Natural killer cell treated with Interleukin-12 subunit alpha and Interleukin-12 subunit beta and Interleukin-15 and Interleukin-18, amount 100 ng/mL, for 72 hours (primary cell): ENCODE measurements at regions not wholly inside any gene's neighbourhood (a gene's known extent, or its start where the extent isn't known, plus 50 kb on each side); places are given as distances from the start of the nearest gene placed in this dataset.

Experiments used
- ATAC-seq, 2 donors: fragments of 150-1000 bp; cut with Tn5 transposase in 1 of 2; sonication (Bioruptor Pico), chemical (Tn5 transposase) in 1 of 2; 2 replicates each; pipeline ENCODE4 v1.10.0; 2021
- DNase-seq: peaks from one replicate; pipeline ENCODE4 v3.0.0; 2022; ENCODE audit warnings: low spot score
- H3K27ac Mint-ChIP-seq, 2 donors: 1 replicate in 1 of 2; 2 replicates in 1 of 2; pipeline ENCODE4 v1.8.0; 2022; ENCODE audit warnings: mixed read lengths in 2 of 2, mild to moderate bottlenecking in 1 of 2, moderate library complexity in 1 of 2
- H3K27me3 Mint-ChIP-seq, 2 donors: 1 replicate in 1 of 2; 2 replicates in 1 of 2; pipeline ENCODE4 v1.8.0; 2022; ENCODE audit warnings: mixed read lengths in 2 of 2
- H3K36me3 Mint-ChIP-seq: one replicate; pipeline ENCODE4 v1.8.0; 2022; ENCODE audit warnings: mixed read lengths
- H3K4me1 Mint-ChIP-seq, 2 donors: 1 replicate in 1 of 2; 2 replicates in 1 of 2; pipeline ENCODE4 v1.8.0; 2022; ENCODE audit warnings: low read depth in 2 of 2, mixed read lengths in 2 of 2, mild to moderate bottlenecking in 1 of 2
- H3K4me3 Mint-ChIP-seq: one replicate; pipeline ENCODE4 v1.8.0; 2022; ENCODE audit warnings: mixed read lengths
- H3K9me3 Mint-ChIP-seq: 2 replicates; pipeline ENCODE4 v1.8.0; 2022; ENCODE audit warnings: mixed read lengths

DNA sequence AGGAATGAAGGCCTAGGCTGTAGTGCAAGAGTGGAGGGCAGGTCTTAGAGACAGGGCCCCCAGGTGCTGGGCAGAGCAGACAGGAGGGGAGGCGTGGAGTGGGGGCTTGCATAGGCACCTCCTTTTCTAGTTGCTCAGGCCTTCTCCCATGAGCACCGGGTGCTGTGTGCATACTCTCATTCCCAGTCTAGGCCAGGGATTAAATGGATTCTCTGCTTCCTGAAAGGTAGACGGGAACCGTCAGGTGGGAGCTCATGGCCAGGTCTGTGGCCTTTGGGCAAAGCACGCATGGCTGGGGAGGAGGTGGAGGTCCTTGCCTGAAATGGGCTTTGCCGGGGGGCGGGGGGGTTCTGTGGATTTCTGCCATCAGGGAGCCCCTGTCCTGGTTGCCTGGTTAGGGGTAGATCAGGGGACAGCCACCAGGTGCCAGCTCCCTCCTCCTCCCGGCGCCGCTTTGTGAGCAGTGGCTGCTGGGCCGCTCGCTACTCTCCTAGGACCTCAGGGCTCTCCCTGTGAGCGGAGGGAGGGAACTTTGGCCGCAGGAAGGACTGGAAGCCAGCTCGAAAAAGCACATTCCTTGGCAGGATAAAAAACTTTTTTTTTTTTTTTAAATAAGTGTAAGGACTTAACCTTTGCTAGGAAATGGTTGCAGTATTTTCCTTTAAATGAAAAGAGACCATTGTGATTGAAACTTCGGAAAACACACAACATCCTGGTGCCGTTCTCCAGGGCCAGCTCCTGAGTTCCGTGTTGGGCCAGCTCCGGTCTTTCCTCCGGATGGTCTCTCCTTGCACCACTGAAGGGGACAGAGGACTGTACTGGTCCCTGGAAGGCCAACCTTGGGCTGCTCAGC, 82.8 kb upstream of the HAAO start:
- H3K36me3 Mint-ChIP-seq = no peaks in the 10 kb centered on the region
- H3K9me3 Mint-ChIP-seq = no peaks in the 10 kb centered on the region
- H3K27ac Mint-ChIP-seq = no peak overlapping the region
- no peak overlapping the region for H3K4me3 Mint-ChIP-seq
- no peak for DNase-seq
- H3K4me1 Mint-ChIP-seq = peaks cover 0 to 5% of the 10 kb centered on the region in 2 donors
- ATAC-seq = peak; percentile 50 to 54
- H3K27me3 Mint-ChIP-seq = no peaks in the 10 kb centered on the region

DNA sequence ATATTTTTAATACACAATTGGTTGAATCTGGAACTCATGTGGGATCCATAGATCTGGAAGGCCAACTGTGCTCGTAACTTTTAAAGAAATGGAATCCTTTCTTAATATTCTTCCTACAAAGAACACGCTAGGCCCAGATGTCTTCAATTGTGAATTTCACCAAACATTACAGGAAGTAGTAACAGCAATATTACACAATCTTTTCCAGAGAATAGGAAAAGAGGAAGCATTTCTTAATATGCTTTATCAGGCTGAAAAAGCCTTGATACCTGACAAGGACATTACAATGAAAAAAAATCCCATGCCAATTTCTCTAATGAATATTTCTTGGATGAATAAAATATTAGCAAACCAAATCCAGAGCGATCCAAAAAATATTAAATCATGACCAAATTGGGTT, 80.3 kb upstream of the HAAO start:
- ATAC-seq (no peak), DNase-seq (no peak)
- no peak overlapping the region for H3K27ac Mint-ChIP-seq
- H3K4me1 Mint-ChIP-seq = peaks cover 0 to 2% of the 10 kb centered on the region in 2 donors
- no peak overlapping the region for H3K4me3 Mint-ChIP-seq
- H3K36me3 Mint-ChIP-seq = peaks cover 10% of the 10 kb centered on the region
- peaks cover 9% of the 10 kb centered on the region for H3K9me3 Mint-ChIP-seq
- no peaks in the 10 kb centered on the region for H3K27me3 Mint-ChIP-seq

DNA sequence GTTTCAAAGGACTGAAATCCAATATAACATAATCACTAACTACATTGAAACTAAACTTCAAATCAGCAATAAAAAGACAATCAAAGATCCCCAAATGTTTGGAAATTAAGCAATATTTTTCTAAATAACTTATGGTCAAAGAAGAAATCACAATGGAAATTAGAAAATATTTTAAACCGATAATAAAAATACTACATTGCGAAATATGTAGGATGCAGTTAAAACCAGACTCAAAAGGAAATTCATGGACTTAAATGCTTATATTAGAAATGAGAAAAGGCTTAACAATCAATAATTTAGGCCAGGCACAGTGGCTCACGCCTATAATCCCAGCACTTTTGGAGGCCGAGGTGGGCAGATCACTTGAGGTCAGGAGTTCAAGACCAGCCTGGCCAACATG, 79.0 kb upstream of the HAAO start:
- no peaks in the 10 kb centered on the region for H3K27me3 Mint-ChIP-seq
- no peak overlapping the region for H3K4me3 Mint-ChIP-seq
- peaks cover 9% of the 10 kb centered on the region for H3K9me3 Mint-ChIP-seq
- peaks cover 10% of the 10 kb centered on the region for H3K36me3 Mint-ChIP-seq
- ATAC-seq = no peak
- DNase-seq = no peak
- H3K4me1 Mint-ChIP-seq = peaks cover 0 to 2% of the 10 kb centered on the region in 2 donors
- H3K27ac Mint-ChIP-seq = no peak overlapping the region

DNA sequence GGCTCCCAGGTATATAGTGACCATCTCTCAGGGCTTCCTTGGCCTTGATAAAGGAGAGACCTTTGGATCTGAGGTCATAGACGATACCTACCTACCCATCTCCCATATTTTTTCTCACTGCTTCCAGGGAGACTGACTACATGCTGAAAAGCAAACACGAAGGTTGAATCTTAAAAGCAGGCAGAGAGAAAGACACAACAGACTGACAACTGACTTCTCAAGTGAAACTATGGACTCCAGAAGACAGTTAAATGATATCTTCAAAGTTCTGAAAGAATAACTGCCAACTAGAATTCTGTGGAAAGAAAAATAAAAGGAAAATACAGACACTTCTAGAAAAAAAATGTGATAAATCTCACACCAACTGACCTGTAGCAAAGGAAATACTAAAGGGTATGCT, 76.5 kb upstream of the HAAO start:
- peaks cover 9% of the 10 kb centered on the region for H3K9me3 Mint-ChIP-seq
- peaks cover 4% of the 10 kb centered on the region in 2 donors for H3K4me1 Mint-ChIP-seq
- no peak for ATAC-seq

DNA sequence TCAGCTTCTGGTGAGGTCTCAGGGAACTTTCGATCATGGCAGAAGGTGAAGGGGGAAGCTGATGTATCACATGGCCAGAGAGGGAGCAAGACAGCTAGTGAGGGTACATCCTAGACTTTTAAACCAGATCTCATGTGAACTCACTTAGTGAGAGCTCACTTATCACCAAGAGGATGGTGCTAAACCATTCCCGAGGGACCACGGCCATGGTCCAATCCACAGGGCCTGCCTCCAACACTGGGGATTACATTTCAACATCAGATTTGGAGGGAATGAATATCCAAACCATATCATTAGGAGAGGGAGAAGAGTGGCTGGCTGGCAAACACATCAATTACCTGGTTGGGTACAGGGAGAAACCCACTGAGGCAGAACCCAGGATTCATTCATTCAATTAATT, 75.7 kb upstream of the HAAO start:
- Mint-ChIP-seq H3K4me1 (peaks cover 4% of the 10 kb centered on the region in 2 donors), H3K27ac (no peak overlapping the region), H3K27me3 (no peaks in the 10 kb centered on the region), H3K4me3 (no peak overlapping the region), H3K9me3 (peaks cover 9% of the 10 kb centered on the region), H3K36me3 (peaks cover 10% of the 10 kb centered on the region)
- DNase-seq (no peak), ATAC-seq (no peak)

More for the DNA sequence above, 76.5 kb upstream of the HAAO start:
- Mint-ChIP-seq H3K36me3 (peaks cover 10% of the 10 kb centered on the region), H3K27ac (no peak overlapping the region), H3K27me3 (no peaks in the 10 kb centered on the region), H3K4me3 (no peak overlapping the region)
- DNase-seq = no peak

DNA sequence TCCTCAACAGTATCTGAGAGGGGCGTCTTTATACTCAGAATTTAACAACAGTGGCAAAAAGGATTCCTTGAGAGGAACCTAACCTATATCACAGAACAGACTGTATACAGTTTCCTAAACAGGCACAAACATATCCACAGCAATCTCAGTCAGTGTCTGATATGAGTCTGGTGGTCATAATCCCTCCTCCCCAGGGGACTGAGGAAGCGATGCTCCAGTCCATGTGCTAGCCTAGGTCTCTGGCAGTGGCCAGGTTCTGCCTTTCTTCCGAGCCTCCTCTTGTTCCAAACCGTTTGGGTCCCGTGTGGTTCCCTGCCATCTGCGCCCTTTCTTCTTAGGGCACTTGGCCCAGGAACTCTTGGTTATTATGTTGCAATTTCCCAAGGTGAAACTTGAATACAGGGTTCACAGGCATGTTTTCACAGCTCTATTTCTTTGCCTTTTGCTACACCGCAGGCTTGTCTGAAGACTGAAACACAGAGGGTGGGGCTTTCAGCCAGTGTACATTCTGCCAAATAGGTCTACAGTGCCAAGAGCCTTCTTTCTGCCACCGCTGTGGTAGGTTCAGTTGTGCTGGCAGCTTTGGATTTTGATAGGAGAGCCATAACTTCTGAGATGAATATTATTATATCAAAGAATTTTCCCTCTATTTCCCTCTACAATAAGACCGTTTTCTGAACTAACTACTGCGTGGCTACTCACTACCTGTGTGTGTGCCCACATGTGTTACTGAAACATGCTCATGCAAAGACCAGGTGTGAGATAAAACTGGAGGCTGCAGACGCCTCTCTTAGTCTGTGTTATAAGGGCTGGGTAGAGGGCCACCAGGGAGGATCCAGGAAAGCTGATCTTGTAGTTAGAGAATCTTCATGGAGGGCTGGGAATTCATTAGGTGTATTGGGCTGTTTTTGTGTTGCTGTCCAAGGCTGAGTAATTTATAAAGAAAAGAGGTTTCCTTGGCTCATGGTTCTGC, 75.0 kb upstream of the HAAO start:
- peaks cover 4% of the 10 kb centered on the region in 2 donors for H3K4me1 Mint-ChIP-seq

DNA sequence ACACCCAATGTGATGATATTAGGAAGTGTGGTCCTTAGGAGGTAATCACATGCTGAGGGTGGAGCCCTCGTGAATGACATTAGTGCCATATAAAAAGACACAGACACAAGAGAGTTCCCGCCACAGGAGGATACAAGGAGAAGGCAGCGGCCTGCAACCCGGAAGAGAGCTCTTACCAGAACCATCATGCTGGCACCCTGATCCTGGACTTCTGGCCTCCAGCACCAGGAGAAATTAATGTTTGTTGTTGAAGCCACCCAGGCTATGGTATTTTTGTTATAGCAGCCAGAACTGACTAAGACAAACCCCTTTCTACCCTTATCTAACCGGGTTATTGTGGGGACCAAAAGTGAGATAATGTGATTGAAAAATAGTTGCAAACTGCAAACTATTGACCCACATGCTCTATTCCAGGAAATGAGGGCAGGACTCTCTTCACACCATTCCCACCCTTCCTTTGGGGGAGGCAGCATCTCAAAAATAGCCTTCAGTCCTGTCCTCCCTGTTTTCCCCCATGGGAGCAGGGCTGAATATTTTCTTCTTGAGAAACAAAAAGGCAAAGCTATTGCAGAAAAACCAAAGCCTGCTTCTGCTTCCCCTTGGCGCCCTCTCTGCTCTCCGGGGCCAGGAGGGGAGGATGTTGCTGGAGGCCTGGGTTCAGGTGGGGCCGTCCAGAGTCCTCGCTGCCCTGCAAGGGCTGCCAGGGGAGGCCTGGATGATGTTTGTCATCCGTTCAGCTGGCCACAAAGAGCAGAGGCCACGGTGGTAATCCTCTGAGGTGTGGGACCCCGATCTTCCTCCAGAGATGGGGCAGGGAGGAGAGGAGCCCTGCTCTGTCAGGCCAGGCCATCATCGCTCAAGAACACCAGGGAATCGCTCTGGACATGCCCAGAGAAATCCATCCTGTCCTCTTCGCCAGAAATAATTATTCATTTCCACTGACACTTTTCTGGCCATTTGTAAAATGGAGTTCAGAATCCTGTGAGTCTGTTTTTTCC, 73.8 kb upstream of the HAAO start:
- Mint-ChIP-seq H3K9me3 (peaks cover 9% of the 10 kb centered on the region), H3K4me1 (peaks cover 4% of the 10 kb centered on the region in 2 donors), H3K4me3 (no peak overlapping the region), H3K27me3 (no peaks in the 10 kb centered on the region), H3K36me3 (peaks cover 10% of the 10 kb centered on the region), H3K27ac (no peak overlapping the region)
- no peak for ATAC-seq
- no peak for DNase-seq

More for the DNA sequence above, 75.0 kb upstream of the HAAO start:
- DNase-seq (no peak), ATAC-seq (no peak)
- H3K4me3 Mint-ChIP-seq = no peak overlapping the region
- H3K27me3 Mint-ChIP-seq = no peaks in the 10 kb centered on the region
- H3K9me3 Mint-ChIP-seq = peaks cover 9% of the 10 kb centered on the region
- H3K36me3 Mint-ChIP-seq = peaks cover 10% of the 10 kb centered on the region
- no peak overlapping the region for H3K27ac Mint-ChIP-seq

DNA sequence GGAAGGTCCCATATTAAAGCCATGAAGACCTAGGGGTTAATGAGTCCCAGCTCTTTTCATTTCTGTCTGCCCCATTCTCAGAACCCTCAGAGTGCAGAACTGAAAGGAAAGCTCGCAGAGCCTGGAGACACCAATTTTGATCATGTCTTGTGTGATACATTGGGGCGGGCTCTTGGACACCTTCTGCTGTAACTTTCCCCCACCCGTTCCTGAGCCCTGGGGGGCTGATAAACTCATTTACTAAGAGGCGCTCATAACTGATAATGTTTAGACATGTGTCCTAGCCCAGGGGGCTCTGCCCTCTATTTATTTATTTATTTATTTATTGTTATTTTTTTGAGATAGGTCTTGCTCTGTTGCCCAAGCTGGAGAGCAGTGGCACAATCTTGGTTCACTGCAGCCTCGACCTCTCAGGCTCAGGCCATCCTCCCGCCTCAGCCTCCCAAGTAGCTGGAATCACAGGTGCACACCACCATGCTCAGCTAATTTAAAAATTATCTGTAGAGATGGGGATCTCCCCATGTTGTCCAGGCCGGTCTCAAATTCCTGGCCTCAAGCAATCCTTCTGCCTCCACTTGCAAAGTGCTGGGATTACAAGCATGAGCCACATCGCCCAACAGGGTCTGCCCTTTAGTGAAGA, 72.4 kb upstream of the HAAO start:
- Mint-ChIP-seq H3K27me3 (no peaks in the 10 kb centered on the region), H3K9me3 (peaks cover 9% of the 10 kb centered on the region), H3K36me3 (peaks cover 10% of the 10 kb centered on the region), H3K4me3 (no peak overlapping the region), H3K27ac (no peak overlapping the region), H3K4me1 (peaks cover 4% of the 10 kb centered on the region in 2 donors)
- DNase-seq (no peak), ATAC-seq (no peak)

DNA sequence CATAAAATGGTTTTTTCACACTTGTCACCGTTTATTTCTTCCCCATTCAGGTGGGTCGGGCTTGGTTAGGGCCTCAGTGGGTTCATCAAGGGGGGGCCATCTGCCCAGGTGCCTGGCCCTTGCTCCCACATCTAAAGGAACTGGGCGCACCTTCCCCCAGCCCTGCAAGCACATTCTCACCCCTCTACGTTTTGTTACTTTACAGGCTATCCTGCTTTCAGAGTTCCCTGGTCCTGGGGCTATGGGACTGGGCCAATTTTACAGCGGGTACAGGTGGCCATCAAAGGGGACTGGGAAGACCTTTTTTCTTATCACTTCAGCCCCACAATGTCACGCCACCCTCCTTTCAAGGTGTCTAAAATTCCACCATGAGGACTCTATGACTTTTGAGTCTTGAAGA, 71.8 kb upstream of the HAAO start:
- DNase-seq (no peak), ATAC-seq (no peak)
- Mint-ChIP-seq H3K36me3 (peaks cover 7% of the 10 kb centered on the region), H3K4me1 (peaks cover 4% of the 10 kb centered on the region in 2 donors), H3K9me3 (peaks cover 6% of the 10 kb centered on the region), H3K27me3 (no peaks in the 10 kb centered on the region), H3K4me3 (no peak overlapping the region), H3K27ac (no peak overlapping the region)

DNA sequence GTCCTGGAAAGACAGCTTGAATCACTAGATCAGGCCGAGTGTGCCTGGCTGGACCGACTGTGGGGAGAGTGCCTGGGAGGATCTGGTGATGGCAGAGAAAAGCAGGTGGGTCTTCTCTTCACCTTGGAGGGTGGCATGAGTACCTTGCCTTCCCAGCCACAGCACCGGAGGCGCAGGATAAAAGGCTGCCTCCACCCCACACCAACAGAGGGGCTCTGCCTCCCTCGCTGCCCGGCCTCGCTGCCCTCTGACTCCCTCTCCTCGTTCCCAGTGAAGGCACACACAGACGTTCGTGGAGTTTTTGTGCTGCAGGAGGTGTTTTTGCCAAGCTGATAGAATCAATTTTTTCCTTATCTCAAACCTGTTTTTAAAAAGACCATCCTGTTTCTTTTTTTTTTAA, 71.4 kb upstream of the HAAO start:
- H3K4me3 Mint-ChIP-seq = no peak overlapping the region
- peaks cover 4% of the 10 kb centered on the region in 2 donors for H3K4me1 Mint-ChIP-seq
- ATAC-seq (no peak), DNase-seq (no peak)
- H3K27ac Mint-ChIP-seq = no peak overlapping the region
- H3K36me3 Mint-ChIP-seq = peaks cover 2% of the 10 kb centered on the region
- no peaks in the 10 kb centered on the region for H3K27me3 Mint-ChIP-seq
- peaks cover 2% of the 10 kb centered on the region for H3K9me3 Mint-ChIP-seq

DNA sequence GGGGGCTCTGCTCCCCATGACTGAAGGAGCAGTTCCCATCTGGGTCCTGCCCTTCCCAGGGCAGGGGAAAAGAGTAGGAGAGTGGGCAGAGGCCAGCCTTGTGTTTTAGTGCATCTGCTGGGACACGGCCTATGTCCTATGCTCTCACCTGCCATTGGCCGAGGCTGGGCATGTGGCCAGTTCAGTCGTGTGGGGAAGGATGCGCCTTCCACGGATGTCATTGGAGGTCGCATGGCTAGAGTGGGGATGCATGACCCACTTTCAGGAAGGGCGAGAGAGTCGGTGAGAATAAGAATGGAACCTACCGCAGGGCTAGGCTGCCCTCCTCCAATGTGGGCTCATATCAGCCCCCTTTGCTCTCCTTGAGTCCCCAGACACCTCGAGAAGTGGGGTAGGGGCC, 70.9 kb upstream of the HAAO start:
- no peaks in the 10 kb centered on the region for H3K27me3 Mint-ChIP-seq
- no peak overlapping the region for H3K4me3 Mint-ChIP-seq
- no peak overlapping the region for H3K27ac Mint-ChIP-seq
- peaks cover 4% of the 10 kb centered on the region in 2 donors for H3K4me1 Mint-ChIP-seq
- ATAC-seq (no peak), DNase-seq (no peak)
- no peaks in the 10 kb centered on the region for H3K9me3 Mint-ChIP-seq
- no peaks in the 10 kb centered on the region for H3K36me3 Mint-ChIP-seq

DNA sequence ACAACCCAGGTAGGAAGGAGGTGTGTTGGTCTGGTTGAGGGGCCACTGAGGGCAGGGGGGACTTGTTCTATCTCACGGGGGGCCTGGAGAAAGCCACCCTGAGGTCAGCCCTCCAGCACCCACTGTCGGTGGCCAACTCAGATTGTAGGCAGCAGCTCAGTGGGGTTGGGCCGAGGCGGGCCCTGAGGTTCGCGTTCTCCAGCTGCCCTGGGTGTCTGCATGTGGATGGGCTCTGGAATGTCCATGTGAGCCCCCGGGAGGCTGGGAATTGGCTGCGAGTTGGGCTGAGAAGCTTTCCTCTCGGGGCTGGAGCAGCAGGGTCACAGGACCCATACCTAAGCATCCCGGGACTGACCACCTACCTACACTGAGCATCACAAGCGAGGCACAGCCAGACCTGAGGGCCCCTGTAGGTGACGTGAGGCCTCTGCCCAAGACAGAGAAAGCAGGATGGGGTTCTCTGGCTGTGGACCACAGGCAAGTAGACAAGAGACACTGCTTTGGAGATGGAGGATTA, 70.3 kb upstream of the HAAO start:
- H3K36me3 Mint-ChIP-seq = no peaks in the 10 kb centered on the region
- peaks cover 4% of the 10 kb centered on the region in 2 donors for H3K4me1 Mint-ChIP-seq
- no peak overlapping the region for H3K27ac Mint-ChIP-seq
- ATAC-seq (no peak), DNase-seq (no peak)
- no peaks in the 10 kb centered on the region for H3K9me3 Mint-ChIP-seq
- no peak overlapping the region for H3K4me3 Mint-ChIP-seq
- no peaks in the 10 kb centered on the region for H3K27me3 Mint-ChIP-seq
